Right lobe of liver (tissue), 4 donors: ENCODE measurements at regions not wholly inside any gene's neighbourhood (a gene's known extent, or its start where the extent isn't known, plus 50 kb on each side); places are given as distances from the start of the nearest gene placed in this dataset.

Experiments used
- POLR2A ChIP-seq: fragments of 450-650 bp; IDR thresholded peaks from one replicate; pipeline ENCODE4 v1.6.1; 2017; ENCODE audit warnings: antibody characterized with exemption, mild to moderate bottlenecking
- TF ChIP-seq, protein P1 (sequence below), 4 donors: fragments of 200-600 bp in 3 of 4; fragments of 450-650 bp in 1 of 4; IDR thresholded peaks; one replicate each; pipeline versions ENCODE4 v1.5.1 to v1.8.0; 2016 to 2022; ENCODE audit warnings: antibody characterized with exemption in 4 of 4, mild to moderate bottlenecking in 2 of 4
- donor health status: DM: no; HTN: no; CAD: no.
- donor health status: DM: no; HTN: no; CAD: no.
- donor health status: DM: no; HTN: yes; CAD: no.

DNA sequence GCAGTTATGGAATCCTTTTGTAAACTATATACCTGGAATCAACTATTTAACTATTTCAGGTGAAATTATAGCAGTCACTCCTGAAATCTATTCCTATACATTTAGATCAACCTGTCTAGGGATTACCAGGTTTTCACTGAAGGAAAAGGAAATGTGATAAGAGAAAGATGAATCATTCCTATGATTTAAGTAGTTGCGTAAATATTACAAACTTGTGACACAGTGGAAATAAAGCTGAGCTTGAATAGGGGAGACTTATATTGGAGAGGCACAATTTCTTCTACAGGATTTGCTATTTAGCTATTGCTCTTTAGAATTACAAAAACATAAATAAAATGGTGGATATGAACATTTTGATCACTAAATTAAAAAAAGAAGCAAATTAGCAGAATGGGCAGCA, 284.1 kb upstream of the EPHA5 start:
- TF ChIP-seq POLR2A = no peak
- TF ChIP-seq, protein P1, sequence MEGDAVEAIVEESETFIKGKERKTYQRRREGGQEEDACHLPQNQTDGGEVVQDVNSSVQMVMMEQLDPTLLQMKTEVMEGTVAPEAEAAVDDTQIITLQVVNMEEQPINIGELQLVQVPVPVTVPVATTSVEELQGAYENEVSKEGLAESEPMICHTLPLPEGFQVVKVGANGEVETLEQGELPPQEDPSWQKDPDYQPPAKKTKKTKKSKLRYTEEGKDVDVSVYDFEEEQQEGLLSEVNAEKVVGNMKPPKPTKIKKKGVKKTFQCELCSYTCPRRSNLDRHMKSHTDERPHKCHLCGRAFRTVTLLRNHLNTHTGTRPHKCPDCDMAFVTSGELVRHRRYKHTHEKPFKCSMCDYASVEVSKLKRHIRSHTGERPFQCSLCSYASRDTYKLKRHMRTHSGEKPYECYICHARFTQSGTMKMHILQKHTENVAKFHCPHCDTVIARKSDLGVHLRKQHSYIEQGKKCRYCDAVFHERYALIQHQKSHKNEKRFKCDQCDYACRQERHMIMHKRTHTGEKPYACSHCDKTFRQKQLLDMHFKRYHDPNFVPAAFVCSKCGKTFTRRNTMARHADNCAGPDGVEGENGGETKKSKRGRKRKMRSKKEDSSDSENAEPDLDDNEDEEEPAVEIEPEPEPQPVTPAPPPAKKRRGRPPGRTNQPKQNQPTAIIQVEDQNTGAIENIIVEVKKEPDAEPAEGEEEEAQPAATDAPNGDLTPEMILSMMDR (IDR thresholded peaks at IDR 0.05) = no peak
